Fibroblast of the aortic adventitia (primary cell): ENCODE measurements at regions not wholly inside any gene's neighbourhood (a gene's known extent, or its start where the extent isn't known, plus 50 kb on each side); places are given as distances from the start of the nearest gene placed in this dataset.
A peak's percentile ranks its signal among the peaks of the same experiment; 100 is the strongest.

ENCODE experiments used
- DNase-seq: peaks from one replicate; pipeline ENCODE4 v3.0.0-alpha.2; 2010; ENCODE audit warnings: low read depth
- H3K4me3 ChIP-seq: 2 replicates; pipeline ENCODE4 v1.5.1; 2011; ENCODE audit warnings: low read depth, mild to moderate bottlenecking, control low read depth, low read length, moderate library complexity
- TF ChIP-seq, protein P1 (sequence below): IDR thresholded peaks from 2 replicates; pipeline ENCODE4 v1.5.1; 2011; ENCODE audit warnings: mild to moderate bottlenecking, low read length, control low read depth, inconsistent platforms; ENCODE audit not compliant: insufficient read depth

DNA sequence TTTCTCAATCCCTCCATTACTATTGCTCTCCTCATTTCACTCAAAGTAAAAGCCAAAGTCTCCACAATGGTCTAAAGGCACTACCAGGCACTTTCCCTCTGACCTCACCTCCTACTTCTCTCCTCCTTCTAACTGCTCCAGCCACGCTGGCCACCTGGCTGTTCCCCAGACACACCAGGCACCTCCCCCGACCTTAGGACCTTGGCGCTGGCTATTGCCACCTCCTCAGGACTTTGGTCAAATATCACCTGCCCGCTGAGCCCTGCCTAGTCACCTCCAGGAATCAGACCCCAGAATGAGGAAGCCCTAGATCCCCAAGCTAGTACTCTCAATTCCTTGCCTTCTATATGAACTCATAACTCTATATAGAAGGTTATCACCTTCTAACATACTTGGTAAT is 66.2 kb upstream of the STEAP1B start:
- TF ChIP-seq, protein P1, sequence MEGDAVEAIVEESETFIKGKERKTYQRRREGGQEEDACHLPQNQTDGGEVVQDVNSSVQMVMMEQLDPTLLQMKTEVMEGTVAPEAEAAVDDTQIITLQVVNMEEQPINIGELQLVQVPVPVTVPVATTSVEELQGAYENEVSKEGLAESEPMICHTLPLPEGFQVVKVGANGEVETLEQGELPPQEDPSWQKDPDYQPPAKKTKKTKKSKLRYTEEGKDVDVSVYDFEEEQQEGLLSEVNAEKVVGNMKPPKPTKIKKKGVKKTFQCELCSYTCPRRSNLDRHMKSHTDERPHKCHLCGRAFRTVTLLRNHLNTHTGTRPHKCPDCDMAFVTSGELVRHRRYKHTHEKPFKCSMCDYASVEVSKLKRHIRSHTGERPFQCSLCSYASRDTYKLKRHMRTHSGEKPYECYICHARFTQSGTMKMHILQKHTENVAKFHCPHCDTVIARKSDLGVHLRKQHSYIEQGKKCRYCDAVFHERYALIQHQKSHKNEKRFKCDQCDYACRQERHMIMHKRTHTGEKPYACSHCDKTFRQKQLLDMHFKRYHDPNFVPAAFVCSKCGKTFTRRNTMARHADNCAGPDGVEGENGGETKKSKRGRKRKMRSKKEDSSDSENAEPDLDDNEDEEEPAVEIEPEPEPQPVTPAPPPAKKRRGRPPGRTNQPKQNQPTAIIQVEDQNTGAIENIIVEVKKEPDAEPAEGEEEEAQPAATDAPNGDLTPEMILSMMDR: no peak
- no peak overlapping the region for H3K4me3 ChIP-seq

DNA sequence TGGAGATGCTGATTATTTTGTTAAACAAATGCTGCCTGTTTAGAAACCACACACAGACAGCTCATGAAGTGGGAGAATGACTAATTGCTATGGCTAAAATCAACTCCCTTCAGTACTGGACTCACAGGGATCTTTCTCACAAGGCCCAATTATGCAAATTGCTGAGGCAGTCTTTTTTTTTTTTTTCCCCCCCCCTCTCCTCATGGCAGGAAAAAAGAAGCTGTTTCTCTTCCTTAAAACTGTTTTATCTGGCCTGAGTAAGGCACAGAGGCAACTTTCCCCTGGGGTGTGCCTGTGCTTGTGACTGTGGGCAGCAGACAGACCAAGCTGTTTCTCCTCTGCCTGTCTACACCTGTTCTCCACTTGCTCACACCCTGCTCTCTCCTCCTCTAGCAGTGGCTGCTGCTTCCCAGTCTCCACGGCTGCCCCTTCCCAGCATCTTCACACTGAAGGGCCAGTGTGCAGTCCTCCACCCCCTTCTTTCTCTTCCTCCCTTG is 65.4 kb upstream of the STEAP1B start:
- peak; percentile 69 for DNase-seq
- no peak overlapping the region for H3K4me3 ChIP-seq

More for the DNA sequence above, 66.2 kb upstream of the STEAP1B start:
- no peak for DNase-seq

DNA sequence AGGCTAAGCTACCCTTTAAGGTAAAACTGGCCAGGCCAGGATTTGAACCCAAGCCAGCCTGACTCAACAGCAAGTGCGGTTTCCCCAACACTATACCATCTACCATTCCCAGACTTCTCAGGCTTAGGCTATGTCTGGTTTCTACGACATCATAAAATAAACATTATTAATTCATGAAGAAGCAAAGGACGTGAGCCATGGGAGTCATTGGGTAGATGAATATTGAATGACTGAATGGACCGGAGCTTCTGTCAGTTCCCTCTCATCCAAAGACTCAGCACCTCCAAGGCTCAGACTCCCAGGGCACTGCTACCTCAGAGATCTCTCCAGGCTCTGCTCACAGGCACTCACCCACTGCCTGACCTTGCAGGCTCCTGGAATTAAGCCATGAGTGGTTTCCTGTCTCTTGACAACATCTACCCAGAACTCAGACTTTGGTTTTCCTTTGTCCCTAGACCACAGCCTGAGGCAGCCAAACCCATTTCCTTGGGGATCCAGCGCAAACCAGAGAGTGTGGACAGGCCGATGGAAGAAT is 64.6 kb upstream of the STEAP1B start:
- DNase-seq: peak; percentile 97
- H3K4me3 ChIP-seq: no peak overlapping the region
- TF ChIP-seq, protein P1: no peak

More for the DNA sequence above, 65.4 kb upstream of the STEAP1B start:
- TF ChIP-seq, protein P1: no peak

DNA sequence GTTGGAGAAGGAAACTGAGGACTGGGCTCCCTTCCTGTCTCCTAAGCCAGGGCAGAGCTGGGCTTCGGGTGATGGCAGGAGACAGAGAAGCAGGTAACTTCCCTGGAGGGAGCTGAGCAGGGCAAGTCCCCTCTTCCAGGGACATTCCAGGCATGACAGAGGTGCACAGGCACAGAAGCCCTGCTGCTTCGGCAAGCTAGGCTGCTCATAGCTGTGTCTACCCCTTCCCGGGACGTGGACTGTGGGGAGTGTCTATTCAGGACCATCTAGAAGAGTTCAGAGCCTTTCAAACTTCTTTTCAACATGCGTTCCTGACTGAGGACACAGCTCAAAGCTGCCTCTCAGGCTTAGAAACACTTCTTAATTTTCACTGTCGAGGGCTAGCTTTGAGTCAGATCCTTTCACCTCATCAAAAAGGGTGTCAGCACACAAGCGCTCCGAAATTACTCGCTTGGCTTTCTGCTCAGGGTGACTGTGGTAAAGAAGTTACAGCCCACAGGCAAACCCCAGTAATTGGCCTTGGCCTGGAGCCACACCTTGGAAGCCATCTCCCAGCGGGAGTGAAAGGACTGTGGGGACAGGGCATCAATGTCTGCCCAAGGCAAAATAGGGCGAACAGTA is 63.7 kb upstream of the STEAP1B start:
- H3K4me3 ChIP-seq: no peak overlapping the region
- DNase-seq: peak; percentile 20
- TF ChIP-seq, protein P1: no peak

DNA sequence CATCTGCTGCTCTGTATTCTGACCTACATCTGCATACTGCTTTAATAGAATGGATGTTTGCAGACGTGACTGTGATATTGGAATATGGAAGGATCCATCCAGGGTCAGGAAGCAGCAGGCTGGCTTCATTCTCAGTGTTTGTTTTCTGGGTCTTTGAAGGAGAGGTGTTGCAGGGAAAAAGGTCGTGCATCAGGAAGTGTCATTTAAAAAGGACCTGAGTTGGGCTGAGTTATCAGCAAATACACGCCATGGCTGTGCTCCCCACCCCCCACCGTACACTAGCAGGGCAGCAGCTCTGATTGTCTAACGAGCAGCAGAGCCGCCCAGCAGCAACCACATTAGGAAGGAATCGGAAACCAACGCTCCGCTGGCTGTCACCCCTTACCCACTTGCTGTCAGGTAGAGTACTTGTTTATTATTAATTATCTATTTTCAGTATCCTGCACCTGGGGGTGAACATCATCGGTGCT is 63.1 kb upstream of the STEAP1B start:
- no peak for DNase-seq
- TF ChIP-seq, protein P1: no peak
- no peak overlapping the region for H3K4me3 ChIP-seq

DNA sequence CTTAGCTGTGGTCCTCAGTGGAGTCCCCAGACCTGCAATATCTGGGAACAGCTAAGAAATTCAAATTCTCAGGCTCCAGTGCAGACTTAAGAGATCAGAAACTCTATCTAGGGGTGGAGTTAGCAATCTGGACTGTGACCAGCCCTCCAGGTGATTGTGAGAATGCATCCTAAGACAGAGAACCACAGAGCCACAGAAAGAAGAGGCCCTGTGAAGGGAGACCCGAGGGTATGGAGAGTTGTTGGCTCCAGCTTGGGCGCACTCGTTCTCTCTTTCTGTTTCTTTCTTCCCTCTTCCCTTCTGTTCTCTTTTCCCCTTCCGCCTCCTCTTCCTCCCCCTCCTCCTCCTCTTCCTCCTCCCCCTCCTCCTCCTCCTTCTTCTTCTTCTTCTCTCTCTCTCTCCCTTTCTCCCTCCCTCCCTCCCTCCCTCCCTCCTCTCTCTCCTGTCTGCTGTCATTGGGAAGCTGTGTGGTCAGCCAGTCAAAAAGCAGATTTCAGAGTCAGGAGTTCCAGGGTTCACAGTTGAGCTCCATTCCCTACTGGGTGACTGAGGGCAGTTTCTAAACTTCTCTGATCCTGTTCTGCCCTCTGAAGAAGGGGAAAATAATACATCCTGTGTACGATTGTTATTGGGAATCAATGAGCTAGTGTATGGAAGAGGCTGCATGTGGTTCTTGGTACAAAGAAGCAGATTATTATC is 62.1 kb upstream of the STEAP1B start:
- TF ChIP-seq, protein P1: no peak
- H3K4me3 ChIP-seq: peak overlapping the region; percentile 32

More for the DNA sequence above, 62.1 kb upstream of the STEAP1B start:
- DNase-seq: peak; percentile 49
